A673 (cell line): ENCODE measurements at regions not wholly inside any gene's neighbourhood (a gene's known extent, or its start where the extent isn't known, plus 50 kb on each side); places are given as distances from the start of the nearest gene placed in this dataset.

ENCODE experiments used
- BruUV-seq: library from RNA; stranded (reverse); fragments of 400-500 nt; replicated peaks from 2 replicates; lab custom pipeline; 2021; lab: Mats Ljungman, UMichigan
- CTCF ChIA-PET: fragments of 300-600 bp; sonication (Branson Sonifier 250); formaldehyde crosslinking; loops from one replicate; lab custom pipeline; 2022; ENCODE audit warnings: antibody characterized with exemption; lab: Charles Lee
- POLR2A ChIA-PET: fragments of 300-600 bp; sonication (Branson Sonifier 250); formaldehyde crosslinking; loops from one replicate; lab custom pipeline; 2022; ENCODE audit warnings: antibody characterized with exemption; ENCODE audit not compliant: low non-redundant PET; lab: Charles Lee
- DNase-seq: peaks from one replicate; pipeline ENCODE4 v3.0.0-alpha.2; 2015; ENCODE audit warnings: low spot score
- H3K27ac ChIP-seq: fragments of 200-600 bp; sonication (generic); 2 replicates; pipeline ENCODE4 v1.5.1; 2016; ENCODE audit warnings: mixed run types, low read depth, mild to moderate bottlenecking, mixed read lengths, antibody characterized with exemption, low read length; ENCODE audit not compliant: poor library complexity, severe bottlenecking
- H3K27me3 ChIP-seq: fragments of 200-600 bp; sonication (generic); replicated peaks from 2 replicates; pipeline ENCODE4 v1.6.1; 2017; ENCODE audit warnings: mixed run types, low read depth, mild to moderate bottlenecking, mixed read lengths, antibody characterized with exemption, low read length; ENCODE audit not compliant: insufficient read depth, poor library complexity
- H3K36me3 ChIP-seq: fragments of 200-600 bp; sonication (generic); 2 replicates; pipeline ENCODE4 v1.6.1; 2016; ENCODE audit warnings: mixed run types, mild to moderate bottlenecking, mixed read lengths, antibody characterized with exemption, low read length; ENCODE audit not compliant: insufficient read depth, poor library complexity, severe bottlenecking
- H3K4me1 ChIP-seq: fragments of 200-600 bp; sonication (generic); 2 replicates; pipeline ENCODE4 v1.6.1; 2017; ENCODE audit warnings: mixed run types, mild to moderate bottlenecking, mixed read lengths, antibody characterized with exemption, low read length; ENCODE audit not compliant: insufficient read depth, poor library complexity, severe bottlenecking
- H3K4me3 ChIP-seq: fragments of 200-600 bp; sonication (generic); 2 replicates; pipeline ENCODE4 v1.5.1; 2016; ENCODE audit warnings: low read depth, mixed run types, mild to moderate bottlenecking, mixed read lengths, low read length; ENCODE audit not compliant: poor library complexity, severe bottlenecking
- H3K9me3 ChIP-seq: fragments of 200-600 bp; sonication (generic); 2 replicates; pipeline ENCODE4 v1.6.1; 2016; ENCODE audit warnings: mixed run types, low read depth, mild to moderate bottlenecking, mixed read lengths, antibody characterized with exemption, low read length; ENCODE audit not compliant: poor library complexity, severe bottlenecking
- CTCF ChIP-seq: fragments of 300-800, 200-600 bp; sonication (generic); conservative IDR thresholded peaks from 2 replicates; pipeline ENCODE4 v1.5.1; 2017; ENCODE audit warnings: low read depth, mild to moderate bottlenecking, antibody characterized with exemption, low read length, moderate library complexity, mixed read lengths
- EZH2 ChIP-seq: fragments of 200-600 bp; sonication (generic); IDR thresholded peaks from 2 replicates; pipeline ENCODE4 v1.6.1; 2017; ENCODE audit warnings: borderline replicate concordance, low read depth, mild to moderate bottlenecking, mixed read lengths, antibody characterized with exemption, low read length; ENCODE audit not compliant: poor library complexity, severe bottlenecking
- intact Hi-C: fragments of 100-400 bp; cut with micrococcal nuclease; formaldehyde crosslinking; loops from one replicate; pipeline ENCODE4 v1.10.0; 2022; ENCODE audit not compliant: unreplicated experiment

GRCh38 chr9:1591310-1591709 lies 423.8 kb upstream of the SMARCA2 start:
- Histone ChIP-seq H3K9me3 (no peaks in the 10 kb centered on the region), H3K36me3 (no peaks in the 10 kb centered on the region), H3K27ac (no peak overlapping the region), H3K4me1 (no peaks in the 10 kb centered on the region), H3K4me3 (no peak overlapping the region), H3K27me3 (no peaks in the 10 kb centered on the region)
- CTCF ChIA-PET, result no interaction called here
- BruUV-seq, result no TSS peak
- no peak for DNase-seq
- TF ChIP-seq CTCF, result no peak
- TF ChIP-seq EZH2, result no peak
- intact Hi-C loops, result no loop called here
- POLR2A ChIA-PET, result no interaction called here

- DNase-seq, result no peak
- BruUV-seq, result no TSS peak
- no peak overlapping the region for H3K4me3 ChIP-seq
- CTCF ChIA-PET, result no interaction called here
- intact Hi-C loops, result no loop called here
- H3K4me1 ChIP-seq, result no peaks in the 10 kb centered on the region
- H3K27me3 ChIP-seq, result peaks cover 6% of the 10 kb centered on the region
- POLR2A ChIA-PET, result no interaction called here
- H3K27ac ChIP-seq, result no peak overlapping the region
- H3K9me3 ChIP-seq, result no peaks in the 10 kb centered on the region
- H3K36me3 ChIP-seq, result no peaks in the 10 kb centered on the region
- TF ChIP-seq EZH2 (no peak), CTCF (no peak)
These were observed 416.9 kb upstream of the SMARCA2 start for GRCh38 chr9:1598270-1598669.

- Histone ChIP-seq H3K36me3 (no peaks in the 10 kb centered on the region), H3K4me1 (no peaks in the 10 kb centered on the region), H3K27me3 (peaks cover 6% of the 10 kb centered on the region), H3K27ac (no peak overlapping the region), H3K9me3 (no peaks in the 10 kb centered on the region), H3K4me3 (no peak overlapping the region)
- BruUV-seq, result no TSS peak
- no peak for DNase-seq
- ChIA-PET POLR2A (no interaction called here), CTCF (no interaction called here)
- intact Hi-C loops, result loop anchor here (10.0 kb wide), 1 partner anchor 705 kb away; no protein-coding TSS in a partner anchor
- TF ChIP-seq CTCF, result no peak
- TF ChIP-seq EZH2, result no peak
These were observed 415.2 kb upstream of the SMARCA2 start for GRCh38 chr9:1599961-1600360.
